ENCODE measurements at regions not wholly inside any gene's neighbourhood (a gene's known extent, or its start where the extent isn't known, plus 50 kb on each side); places are given as distances from the start of the nearest gene placed in this dataset.

DNA sequence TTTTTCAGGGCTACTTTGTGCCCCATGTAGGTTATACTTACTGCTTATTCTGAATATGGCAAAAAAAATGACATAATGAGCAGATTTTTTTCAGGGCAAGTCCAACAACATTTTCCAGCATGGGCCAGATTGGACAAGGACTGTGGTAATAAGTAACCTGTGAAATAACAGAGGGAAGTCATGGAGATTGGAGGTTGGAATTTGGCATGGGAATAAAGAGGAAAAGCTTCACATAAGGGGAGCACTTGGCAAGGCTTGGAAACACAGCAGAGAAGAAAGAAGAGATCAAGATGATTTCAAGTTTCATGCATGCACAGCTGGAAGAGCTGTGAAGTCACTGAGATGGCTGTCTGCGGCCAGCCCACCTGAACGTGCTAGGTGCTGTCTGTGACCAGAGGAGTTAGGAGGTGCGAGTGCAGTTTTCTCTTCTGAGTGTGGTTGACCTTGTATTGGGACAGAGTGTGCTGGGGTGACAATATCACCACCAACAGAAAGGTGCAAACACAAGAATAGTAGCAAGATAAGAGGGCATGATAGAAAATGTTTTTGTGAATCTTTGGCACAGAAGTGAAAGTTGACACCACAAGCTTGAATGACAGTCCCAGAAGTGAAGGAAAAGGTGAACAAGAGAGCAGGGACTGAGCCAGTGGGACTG lies 71.1 kb upstream of the DSC1 start:
- no peak for TF ChIP-seq CTCF (conservative IDR thresholded peaks at IDR 0.05; ENCODE audit: low read depth, low read length)
- no peak for TF ChIP-seq EZH2 (IDR thresholded peaks at IDR 0.05; ENCODE audit: low read length, unreplicated experiment)
